Naive thymus-derived CD4-positive, alpha-beta T cell (primary cell): ENCODE measurements at regions not wholly inside any gene's neighbourhood (a gene's known extent, or its start where the extent isn't known, plus 50 kb on each side); places are given as distances from the start of the nearest gene placed in this dataset.

Experiments
- ATAC-seq: fragments of 150-1000 bp; cut with Tn5 transposase; 2 replicates; pipeline ENCODE4 v1.10.0; 2021; ENCODE audit warnings: mild to moderate bottlenecking, moderate library complexity
- CTCF ChIA-PET: fragments of 350-600 bp; sonication (Branson Sonifier 250); formaldehyde crosslinking; loops from one replicate; lab custom pipeline; 2021; ENCODE audit warnings: antibody characterized with exemption; lab: Charles Lee
- POLR2A ChIA-PET: fragments of 350-600 bp; sonication (Branson Sonifier 250); formaldehyde crosslinking; loops from one replicate; lab custom pipeline; 2021; ENCODE audit warnings: antibody characterized with exemption, inconsistent platforms; lab: Charles Lee
- DNase-seq, 9 donors: peaks; one replicate each; pipeline versions ENCODE4 v3.0.0 to v3.0.0-alpha.2; 2020 to 2022; ENCODE audit warnings: mixed read lengths in 1 of 9
- H3K27ac ChIP-seq: one replicate; pipeline ENCODE4 v1.7.0; 2013; ENCODE audit warnings: mild to moderate bottlenecking, low read depth, low read length, moderate library complexity
- H3K27me3 ChIP-seq, 2 donors: one replicate each; pipeline ENCODE4 v1.7.0; 2013; ENCODE audit warnings: low read length in 2 of 2, mild to moderate bottlenecking in 2 of 2, moderate library complexity in 2 of 2; ENCODE audit not compliant: control insufficient read depth in 2 of 2, insufficient read depth in 2 of 2
- H3K36me3 ChIP-seq, 3 experiments: 1 replicate in 2 of 3; 2 replicates in 1 of 3; pipeline ENCODE4 v1.7.0; 2013; ENCODE audit warnings: low read length in 3 of 3, mild to moderate bottlenecking in 3 of 3, moderate library complexity in 1 of 3; ENCODE audit not compliant: insufficient read depth in 3 of 3, control insufficient read depth in 2 of 3
- H3K4me1 ChIP-seq, 2 donors: one replicate each; pipeline ENCODE4 v1.7.0; 2013; ENCODE audit warnings: low read length in 2 of 2, mild to moderate bottlenecking in 2 of 2, moderate library complexity in 1 of 2; ENCODE audit not compliant: control insufficient read depth in 2 of 2, insufficient read depth in 2 of 2
- H3K4me3 ChIP-seq: 2 replicates; pipeline ENCODE4 v1.7.0; 2013; ENCODE audit warnings: mild to moderate bottlenecking, low read length
- H3K9me3 ChIP-seq, 3 experiments: 1 replicate in 2 of 3; 2 replicates in 1 of 3; pipeline ENCODE4 v1.7.0; 2013; ENCODE audit warnings: low read length in 3 of 3; ENCODE audit not compliant: control insufficient read depth in 2 of 3
- H3K27ac Mint-ChIP-seq, 9 donors: one replicate each; pipeline ENCODE4 v1.8.0; 2020 to 2022; ENCODE audit warnings: mixed read lengths in 9 of 9, mild to moderate bottlenecking in 8 of 9, moderate library complexity in 5 of 9, inconsistent platforms in 2 of 9
- H3K27me3 Mint-ChIP-seq, 5 donors: one replicate each; pipeline ENCODE4 v1.8.0; 2021 to 2022; ENCODE audit warnings: mixed read lengths in 5 of 5, mild to moderate bottlenecking in 1 of 5
- H3K36me3 Mint-ChIP-seq, 5 donors: one replicate each; pipeline ENCODE4 v1.8.0; 2020 to 2022; ENCODE audit warnings: mixed read lengths in 5 of 5, mild to moderate bottlenecking in 3 of 5, inconsistent platforms in 1 of 5
- H3K4me1 Mint-ChIP-seq, 7 donors: one replicate each; pipeline ENCODE4 v1.8.0; 2020 to 2022; ENCODE audit warnings: mixed read lengths in 7 of 7, mild to moderate bottlenecking in 3 of 7, inconsistent platforms in 1 of 7
- H3K4me3 Mint-ChIP-seq, 10 donors: one replicate each; pipeline ENCODE4 v1.8.0; 2020 to 2022; ENCODE audit warnings: mild to moderate bottlenecking in 10 of 10, mixed read lengths in 10 of 10, moderate library complexity in 6 of 10, inconsistent platforms in 2 of 10
- H3K9me3 Mint-ChIP-seq, 11 donors: one replicate each; pipeline ENCODE4 v1.8.0; 2020 to 2022; ENCODE audit warnings: mixed read lengths in 11 of 11, mild to moderate bottlenecking in 4 of 11, inconsistent platforms in 1 of 11, moderate library complexity in 1 of 11
- intact Hi-C, 2 donors: fragments of 100-400 bp; cut with micrococcal nuclease; formaldehyde crosslinking; loops; one replicate each; pipeline ENCODE4 v1.15.1; 2023

DNA sequence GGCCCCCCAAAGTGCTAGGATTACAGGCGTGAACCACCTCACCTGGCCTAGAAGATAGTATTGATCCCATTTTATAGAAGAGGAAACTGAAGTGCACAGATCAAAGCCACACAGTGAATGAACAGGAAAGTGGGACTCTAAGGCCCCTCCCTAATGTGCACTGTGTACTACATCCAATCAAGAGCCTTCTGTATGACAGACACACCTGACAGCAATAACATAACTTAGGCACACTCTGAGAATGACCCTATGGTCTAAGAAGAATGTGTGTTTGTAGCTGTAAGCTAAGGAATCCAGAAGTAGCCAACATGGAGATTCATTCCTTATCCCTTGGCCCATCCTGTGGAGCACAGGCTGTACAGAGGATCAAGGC, 271.2 kb downstream of the SMARCA2 start:
- Histone ChIP-seq H3K27ac (no peak overlapping the region), H3K4me1 (no peaks in the 10 kb centered on the region), H3K36me3 (no peaks in the 10 kb centered on the region), H3K9me3 (no peaks in the 10 kb centered on the region), H3K4me3 (no peak overlapping the region), H3K27me3 (no peaks in the 10 kb centered on the region)
- H3K27me3 Mint-ChIP-seq = peaks cover 2 to 22% (median 18%) of the 10 kb centered on the region in 5 donors
- no peaks in the 10 kb centered on the region for H3K9me3 Mint-ChIP-seq
- intact Hi-C loops = no loop called here
- no peak for DNase-seq
- ChIA-PET POLR2A (no interaction called here), CTCF (interaction anchor here (0.7 kb wide), 1 partner anchor 10 kb away, joined by 3 read pairs; no protein-coding TSS in a partner anchor)
- no peaks in the 10 kb centered on the region for H3K36me3 Mint-ChIP-seq
- no peak for ATAC-seq
- no peaks in the 10 kb centered on the region for H3K4me1 Mint-ChIP-seq
- no peak overlapping the region for H3K4me3 Mint-ChIP-seq
- H3K27ac Mint-ChIP-seq = no peak overlapping the region

DNA sequence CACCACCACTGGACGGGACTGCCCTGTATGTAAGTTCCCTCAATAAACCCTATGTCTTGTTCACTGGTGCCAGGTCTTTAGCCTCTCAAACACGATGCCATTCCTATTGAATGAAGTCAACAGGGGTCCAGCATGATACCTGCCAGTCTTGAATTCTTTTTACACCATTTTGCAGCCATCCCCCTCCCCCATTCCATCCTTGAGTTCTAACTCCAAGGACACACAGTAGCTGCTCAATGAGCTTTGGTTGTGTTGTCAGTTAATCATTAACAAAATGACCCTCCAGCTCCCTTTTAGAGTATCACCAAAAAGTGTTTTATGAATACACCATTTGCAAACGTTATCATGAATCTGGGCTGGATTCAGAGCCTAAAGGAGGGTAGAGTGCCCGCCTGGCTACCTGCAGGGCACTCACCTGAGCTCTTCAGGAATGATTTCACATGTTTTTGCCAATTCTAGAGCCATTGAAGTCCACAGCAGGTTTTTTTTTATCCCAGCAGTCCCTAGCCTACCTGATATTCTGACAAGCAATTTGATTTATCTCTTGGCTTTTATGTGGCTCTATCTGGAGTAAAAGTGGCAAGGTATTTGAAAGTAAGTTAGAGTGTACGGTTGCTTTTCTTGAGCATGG, 271.8 kb downstream of the SMARCA2 start:
- no peak overlapping the region for H3K4me3 Mint-ChIP-seq
- H3K9me3 Mint-ChIP-seq = peaks cover 0 to 2% (median 0%) of the 10 kb centered on the region in 11 donors
- Histone ChIP-seq H3K9me3 (no peaks in the 10 kb centered on the region), H3K27me3 (no peaks in the 10 kb centered on the region), H3K4me1 (no peaks in the 10 kb centered on the region), H3K4me3 (no peak overlapping the region), H3K27ac (no peak overlapping the region), H3K36me3 (no peaks in the 10 kb centered on the region)
- CTCF ChIA-PET = no interaction called here
- no peak overlapping the region for H3K27ac Mint-ChIP-seq
- H3K27me3 Mint-ChIP-seq = peaks cover 4 to 28% (median 22%) of the 10 kb centered on the region in 5 donors
- H3K4me1 Mint-ChIP-seq = no peaks in the 10 kb centered on the region
- ATAC-seq (no peak), DNase-seq (no peak)
- H3K36me3 Mint-ChIP-seq = no peaks in the 10 kb centered on the region
- POLR2A ChIA-PET = no interaction called here
- intact Hi-C loops = no loop called here

DNA sequence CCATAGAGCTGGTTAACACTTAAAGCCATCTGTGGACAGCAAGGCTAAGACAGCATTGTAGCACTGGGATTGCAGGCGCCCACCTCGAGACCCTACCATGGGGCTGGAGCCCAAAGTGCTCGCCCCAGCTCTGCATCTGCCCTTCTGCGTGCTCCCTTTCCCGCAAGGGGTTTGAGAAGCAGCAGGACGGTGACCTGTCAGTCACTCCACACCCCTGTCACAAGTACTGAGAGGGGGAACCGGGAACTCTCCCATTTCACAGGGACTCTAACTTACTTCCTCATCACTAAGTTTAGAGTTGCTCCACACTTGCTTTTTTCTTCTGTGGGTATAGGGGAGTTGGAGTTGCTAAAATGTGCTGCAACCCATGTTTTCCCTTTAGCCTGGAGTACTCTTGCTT, 273.2 kb downstream of the SMARCA2 start:
- CTCF ChIA-PET = no interaction called here
- Histone ChIP-seq H3K4me3 (no peak overlapping the region), H3K27ac (no peak overlapping the region), H3K27me3 (no peaks in the 10 kb centered on the region), H3K36me3 (no peaks in the 10 kb centered on the region), H3K9me3 (no peaks in the 10 kb centered on the region), H3K4me1 (no peaks in the 10 kb centered on the region)
- Mint-ChIP-seq H3K4me1 (no peaks in the 10 kb centered on the region), H3K4me3 (no peak overlapping the region), H3K27me3 (peaks cover 4 to 33% (median 27%) of the 10 kb centered on the region in 5 donors), H3K9me3 (peaks cover 0 to 2% (median 0%) of the 10 kb centered on the region in 11 donors), H3K27ac (no peak overlapping the region), H3K36me3 (no peaks in the 10 kb centered on the region)
- intact Hi-C loops = no loop called here
- POLR2A ChIA-PET = no interaction called here
- no peak for ATAC-seq
- DNase-seq = no peak

DNA sequence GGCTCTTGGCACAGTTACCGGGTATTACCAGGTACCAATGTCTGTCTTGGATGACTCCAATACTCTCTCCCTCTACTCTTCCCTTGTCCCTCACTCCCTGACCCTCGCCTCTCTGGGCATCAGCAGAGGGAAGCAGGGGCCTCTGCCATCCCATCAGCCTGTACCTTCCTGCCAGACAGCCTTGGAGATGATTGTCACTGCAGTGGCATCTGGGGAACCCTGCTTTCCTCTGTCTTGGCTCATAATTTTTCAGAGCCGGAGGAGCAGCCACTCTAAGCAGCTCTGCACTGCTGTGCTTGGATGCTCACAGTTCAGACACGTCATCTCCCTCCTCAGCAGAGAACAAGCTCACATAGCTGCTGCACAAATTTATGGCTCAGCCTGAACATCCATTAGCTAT, 274.1 kb downstream of the SMARCA2 start:
- no peak for ATAC-seq
- ChIA-PET CTCF (no interaction called here), POLR2A (no interaction called here)
- Histone ChIP-seq H3K9me3 (no peaks in the 10 kb centered on the region), H3K4me1 (no peaks in the 10 kb centered on the region), H3K27ac (no peak overlapping the region), H3K27me3 (no peaks in the 10 kb centered on the region), H3K4me3 (no peak overlapping the region), H3K36me3 (no peaks in the 10 kb centered on the region)
- H3K4me1 Mint-ChIP-seq = no peaks in the 10 kb centered on the region
- no peak overlapping the region for H3K4me3 Mint-ChIP-seq
- DNase-seq = no peak
- intact Hi-C loops = no loop called here
- H3K36me3 Mint-ChIP-seq = no peaks in the 10 kb centered on the region
- peaks cover 4 to 39% (median 27%) of the 10 kb centered on the region in 5 donors for H3K27me3 Mint-ChIP-seq
- no peak overlapping the region for H3K27ac Mint-ChIP-seq
- peaks cover 0 to 2% (median 0%) of the 10 kb centered on the region in 11 donors for H3K9me3 Mint-ChIP-seq

DNA sequence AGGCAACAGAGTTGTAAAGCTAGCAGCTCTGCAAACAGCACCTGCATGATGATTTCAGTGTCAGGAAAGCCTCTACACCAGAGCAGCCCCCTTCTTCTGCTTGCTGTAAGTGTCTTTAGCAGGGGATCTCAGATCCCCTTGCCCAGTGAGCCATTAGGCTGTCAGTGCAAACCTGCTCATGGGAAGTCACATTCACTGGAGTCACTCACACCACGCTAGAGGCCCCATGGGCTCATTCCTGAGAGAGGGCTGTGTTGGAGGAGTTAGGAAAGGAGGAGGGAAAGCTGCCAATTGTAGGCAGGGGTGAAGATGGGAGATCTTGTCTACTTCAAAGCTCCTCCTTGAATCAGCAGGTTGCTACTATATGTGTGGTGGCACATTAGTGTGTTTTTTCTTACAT, 275.2 kb downstream of the SMARCA2 start:
- H3K9me3 Mint-ChIP-seq = peaks cover 0 to 2% (median 0%) of the 10 kb centered on the region in 11 donors
- POLR2A ChIA-PET = no interaction called here
- no peak for DNase-seq
- intact Hi-C loops = no loop called here
- H3K27me3 Mint-ChIP-seq = peaks cover 4 to 39% (median 27%) of the 10 kb centered on the region in 5 donors
- Histone ChIP-seq H3K27me3 (no peaks in the 10 kb centered on the region), H3K4me1 (no peaks in the 10 kb centered on the region), H3K36me3 (no peaks in the 10 kb centered on the region), H3K27ac (no peak overlapping the region), H3K4me3 (no peak overlapping the region), H3K9me3 (no peaks in the 10 kb centered on the region)
- no peaks in the 10 kb centered on the region for H3K4me1 Mint-ChIP-seq
- H3K27ac Mint-ChIP-seq = no peak overlapping the region
- CTCF ChIA-PET = no interaction called here
- no peak for ATAC-seq
- no peak overlapping the region for H3K4me3 Mint-ChIP-seq
- H3K36me3 Mint-ChIP-seq = no peaks in the 10 kb centered on the region

DNA sequence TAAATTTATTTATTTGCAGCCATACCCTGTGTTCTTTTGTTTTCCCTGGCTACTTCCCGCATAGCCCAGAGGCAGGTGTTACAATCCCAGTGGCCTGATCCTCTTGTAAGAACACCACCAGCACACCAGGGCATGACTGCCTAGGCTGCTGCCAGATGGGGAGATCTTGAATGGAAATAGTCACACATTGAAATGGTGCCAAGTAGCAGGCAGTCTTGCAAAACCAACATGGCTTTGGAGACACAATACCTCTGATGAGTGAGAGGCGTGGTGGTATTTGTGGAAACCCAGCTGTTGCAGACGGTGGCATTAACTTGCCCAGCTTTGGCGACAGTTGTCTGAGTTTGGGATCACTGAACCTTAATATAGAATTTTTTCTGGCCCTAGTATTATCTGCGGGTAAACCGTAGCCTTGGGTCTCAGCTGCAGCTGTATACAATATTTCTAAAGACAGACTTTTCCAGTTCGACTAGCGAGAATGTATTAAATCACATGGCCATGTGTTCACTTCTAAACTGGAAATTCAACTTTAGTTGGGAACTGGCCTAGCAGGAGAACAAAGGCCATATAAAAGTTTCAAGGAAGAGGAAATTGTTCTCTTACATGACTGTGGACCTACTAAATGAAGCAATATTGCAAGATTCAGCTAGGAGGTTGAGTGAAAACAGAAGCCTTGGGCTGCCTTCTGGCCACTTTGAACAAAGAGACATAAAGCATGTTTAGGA, 277.0 kb downstream of the SMARCA2 start:
- Histone ChIP-seq H3K4me1 (no peaks in the 10 kb centered on the region), H3K9me3 (no peaks in the 10 kb centered on the region), H3K27me3 (no peaks in the 10 kb centered on the region), H3K27ac (no peak overlapping the region), H3K4me3 (no peak overlapping the region), H3K36me3 (no peaks in the 10 kb centered on the region)
- POLR2A ChIA-PET = no interaction called here
- DNase-seq = no peak
- no peak overlapping the region for H3K27ac Mint-ChIP-seq
- peaks cover 0 to 2% (median 0%) of the 10 kb centered on the region in 11 donors for H3K9me3 Mint-ChIP-seq
- no peaks in the 10 kb centered on the region for H3K4me1 Mint-ChIP-seq
- intact Hi-C loops = no loop called here
- peaks cover 4 to 39% (median 27%) of the 10 kb centered on the region in 5 donors for H3K27me3 Mint-ChIP-seq
- no peaks in the 10 kb centered on the region for H3K36me3 Mint-ChIP-seq
- ATAC-seq = no peak
- no peak overlapping the region for H3K4me3 Mint-ChIP-seq
- CTCF ChIA-PET = no interaction called here

DNA sequence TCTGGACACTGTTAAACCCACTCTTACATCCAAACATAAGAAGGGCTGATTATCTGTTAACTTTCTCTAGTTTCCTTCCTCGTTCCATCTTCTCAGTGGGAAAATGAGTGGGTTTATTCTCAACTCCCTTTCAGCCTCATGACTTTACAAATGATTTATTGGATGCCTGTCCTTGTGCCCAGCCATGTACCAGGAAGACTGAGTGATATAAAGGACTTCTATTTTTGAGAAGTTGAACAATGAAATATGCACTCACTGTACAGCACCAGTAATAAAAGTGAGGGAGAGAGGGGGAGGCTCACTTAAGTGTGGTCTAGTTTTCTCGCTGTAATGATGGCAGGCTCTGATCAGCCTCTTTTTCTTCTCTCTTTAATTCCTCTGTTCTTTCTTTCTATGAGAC, 277.6 kb downstream of the SMARCA2 start:
- CTCF ChIA-PET = no interaction called here

More for the DNA sequence above, 277.6 kb downstream of the SMARCA2 start:
- Mint-ChIP-seq H3K4me3 (no peak overlapping the region), H3K27ac (no peak overlapping the region), H3K36me3 (no peaks in the 10 kb centered on the region), H3K9me3 (peaks cover 0 to 2% (median 0%) of the 10 kb centered on the region in 11 donors), H3K4me1 (no peaks in the 10 kb centered on the region), H3K27me3 (peaks cover 4 to 43% (median 27%) of the 10 kb centered on the region in 5 donors)
- intact Hi-C loops = no loop called here
- Histone ChIP-seq H3K36me3 (no peaks in the 10 kb centered on the region), H3K4me3 (no peak overlapping the region), H3K27ac (no peak overlapping the region), H3K27me3 (no peaks in the 10 kb centered on the region), H3K9me3 (no peaks in the 10 kb centered on the region), H3K4me1 (no peaks in the 10 kb centered on the region)
- DNase-seq = no peak
- POLR2A ChIA-PET = no interaction called here
- no peak for ATAC-seq
